GM19240 (cell line): ENCODE measurements at regions not wholly inside any gene's neighbourhood (a gene's known extent, or its start where the extent isn't known, plus 50 kb on each side); places are given as distances from the start of the nearest gene placed in this dataset.
"Not testable (repeated sequence)": the region's sequence is repeated elsewhere in the genome, so short reads cannot be mapped to it uniquely, and the experiment has no call there.

Experiments
- DNase-seq: peaks from one replicate; pipeline ENCODE4 v3.0.0; 2011; ENCODE audit warnings: low spot score; ENCODE audit not compliant: insufficient read length

DNA sequence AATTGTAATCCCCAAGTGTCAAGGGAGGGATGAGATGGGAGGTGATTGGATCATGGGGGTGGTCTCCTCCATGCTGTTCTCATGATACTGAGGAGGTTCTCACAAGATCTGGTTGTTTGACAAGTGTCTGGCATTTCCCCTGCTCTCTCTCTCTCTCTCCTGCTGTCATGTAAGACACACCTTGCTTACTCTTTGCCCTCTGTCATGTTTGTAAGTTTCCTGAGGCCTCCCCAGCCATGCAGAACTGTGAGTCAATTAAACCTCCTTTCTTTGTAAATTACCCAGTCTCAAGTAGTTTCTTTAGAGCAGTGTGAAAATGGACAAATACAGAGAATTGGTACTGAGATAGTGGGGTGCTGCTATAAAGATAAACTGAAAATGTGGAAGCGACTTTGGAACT, 207.9 kb downstream of the HINT1 start:
- DNase-seq, result no peak

DNA sequence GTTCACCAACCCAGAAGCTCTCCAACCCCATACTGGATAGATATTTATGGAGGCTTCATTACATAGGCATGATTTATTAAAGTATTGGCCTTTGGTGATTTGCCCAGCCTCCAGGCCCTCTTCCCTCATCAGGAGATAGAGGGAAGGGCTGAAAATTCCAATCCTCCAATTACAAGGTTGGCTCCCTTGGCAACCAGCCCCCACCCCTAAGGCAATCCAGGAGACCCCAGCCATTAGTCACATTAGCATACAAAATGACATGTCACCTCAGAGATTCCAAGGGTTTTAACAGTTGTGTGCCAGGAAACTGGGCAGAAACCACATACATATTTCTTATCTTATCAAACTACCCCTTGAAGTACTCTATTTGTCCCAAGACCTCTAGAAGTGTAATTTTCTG, 210.0 kb downstream of the HINT1 start:
- DNase-seq, result no peak

DNA sequence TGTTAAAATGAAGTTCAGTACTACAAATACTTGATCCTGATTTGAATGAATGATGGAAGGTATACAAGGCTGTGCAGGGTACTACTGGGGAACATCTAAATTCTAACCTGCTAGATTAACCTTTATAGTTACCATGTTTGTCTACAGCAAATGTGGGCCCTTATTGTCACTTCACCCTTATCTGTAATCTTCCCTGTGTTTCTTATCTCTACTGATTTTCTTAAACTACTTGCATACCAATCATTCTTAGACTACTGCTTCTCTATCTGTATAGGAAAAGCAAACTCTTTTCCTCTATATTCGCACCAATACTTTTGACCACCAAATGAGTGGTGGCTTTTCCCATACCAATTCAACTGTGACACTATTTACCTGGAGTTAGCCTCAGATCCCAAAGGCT, 210.7 kb downstream of the HINT1 start:
- no peak for DNase-seq

DNA sequence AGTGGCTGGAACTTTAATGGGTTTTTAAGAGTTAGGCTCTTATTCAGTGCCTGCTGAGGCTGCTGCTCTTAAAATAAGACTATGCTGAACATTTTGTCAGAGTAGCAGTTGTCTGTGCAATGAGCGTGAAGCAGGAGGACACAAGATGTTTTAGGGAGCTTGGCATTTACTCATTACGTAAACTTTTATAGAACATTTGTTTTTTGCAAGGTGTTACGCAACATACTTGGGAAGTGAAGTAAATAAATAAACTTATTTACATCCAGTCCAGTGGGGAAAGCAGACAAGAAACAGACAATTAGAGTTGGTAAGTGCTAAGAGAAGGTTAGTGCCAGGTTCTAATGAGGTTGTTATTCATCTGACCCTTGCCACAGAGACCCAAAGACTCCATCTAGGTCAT, 226.0 kb downstream of the HINT1 start:
- no peak for DNase-seq

DNA sequence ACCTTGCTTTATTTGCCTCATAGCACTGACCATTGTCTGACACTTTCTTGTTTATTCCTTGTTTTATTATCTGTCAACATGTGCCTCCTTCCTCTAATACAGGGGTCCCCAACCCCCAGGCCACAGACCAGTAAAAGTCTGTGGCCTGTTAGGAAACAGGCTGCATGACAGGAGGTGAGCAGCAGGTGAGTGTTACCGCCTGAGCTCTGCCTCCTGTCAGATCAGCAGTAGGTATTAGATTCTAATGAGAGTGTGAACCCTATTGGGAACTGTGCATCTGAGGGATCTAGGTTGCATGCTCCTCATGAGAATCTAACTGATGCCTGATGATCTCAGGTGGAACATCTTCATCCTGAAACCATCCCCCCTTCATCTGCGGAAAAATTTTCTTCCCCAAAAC, 228.0 kb downstream of the HINT1 start:
- no peak for DNase-seq

DNA sequence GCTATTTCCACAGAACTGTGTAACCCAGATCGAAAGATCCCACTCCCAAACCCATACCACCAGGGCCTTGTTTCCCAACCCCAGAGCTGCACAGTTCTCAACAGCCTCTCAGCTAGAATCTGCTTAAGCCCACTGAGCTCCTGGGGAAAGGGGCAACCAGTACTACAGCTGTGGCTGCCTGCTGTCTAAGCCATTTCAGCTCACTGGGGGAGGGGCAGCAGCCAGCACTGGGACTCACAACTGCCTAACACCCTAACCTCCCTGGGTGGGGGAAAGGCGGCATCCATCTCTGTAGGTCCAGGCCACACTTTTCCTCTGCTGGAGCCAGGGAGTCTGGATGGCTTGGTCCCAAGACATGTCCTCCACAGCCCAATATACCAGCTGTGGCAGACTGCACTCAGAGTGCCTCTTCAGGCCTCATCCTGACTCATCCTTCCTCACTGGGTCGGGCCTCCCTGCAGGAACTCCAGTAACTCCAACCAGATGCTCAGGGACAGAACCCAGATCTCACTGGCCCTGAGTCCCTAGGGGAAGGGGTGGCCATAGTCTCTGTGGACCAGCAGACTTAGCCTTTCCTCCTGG, 241.4 kb downstream of the HINT1 start:
- no peak for DNase-seq

DNA sequence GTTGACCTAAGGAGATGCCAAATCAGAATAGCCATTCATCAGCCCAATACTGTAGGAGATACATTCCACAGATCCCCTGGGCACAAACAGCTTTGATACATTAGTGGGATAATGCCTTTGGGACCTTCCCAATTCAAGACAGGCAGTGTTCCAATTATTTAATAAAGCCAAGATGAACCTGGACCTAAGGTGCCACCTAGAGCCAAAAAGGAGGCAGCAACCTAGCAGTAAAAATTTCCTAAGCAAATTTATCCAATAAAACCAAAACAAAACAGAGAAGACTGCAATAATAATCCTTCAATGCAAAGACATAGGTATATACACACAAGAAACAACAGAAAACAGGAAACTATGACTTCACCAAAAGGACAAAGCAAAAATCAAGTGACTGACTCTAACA, 253.0 kb downstream of the HINT1 start:
- DNase-seq, result no peak

DNA sequence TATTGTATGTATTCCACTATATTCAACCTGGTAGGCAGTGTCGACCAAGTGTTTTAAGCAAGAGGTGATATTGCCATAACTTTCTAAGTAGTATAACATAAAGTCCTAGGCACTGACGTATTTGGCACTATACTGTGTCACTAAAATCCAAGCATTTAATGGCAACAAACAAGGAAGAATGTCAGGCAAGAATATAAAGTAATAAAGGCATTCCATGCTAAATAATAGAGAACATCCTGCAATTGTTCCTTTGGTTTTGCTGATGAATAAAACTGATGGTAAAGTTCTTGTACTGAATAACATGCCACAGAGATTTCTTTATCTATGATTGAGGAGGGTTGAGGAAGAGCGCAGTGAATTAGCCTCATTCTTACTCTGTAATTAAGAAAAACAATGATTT, 256.9 kb downstream of the HINT1 start:
- no peak for DNase-seq

DNA sequence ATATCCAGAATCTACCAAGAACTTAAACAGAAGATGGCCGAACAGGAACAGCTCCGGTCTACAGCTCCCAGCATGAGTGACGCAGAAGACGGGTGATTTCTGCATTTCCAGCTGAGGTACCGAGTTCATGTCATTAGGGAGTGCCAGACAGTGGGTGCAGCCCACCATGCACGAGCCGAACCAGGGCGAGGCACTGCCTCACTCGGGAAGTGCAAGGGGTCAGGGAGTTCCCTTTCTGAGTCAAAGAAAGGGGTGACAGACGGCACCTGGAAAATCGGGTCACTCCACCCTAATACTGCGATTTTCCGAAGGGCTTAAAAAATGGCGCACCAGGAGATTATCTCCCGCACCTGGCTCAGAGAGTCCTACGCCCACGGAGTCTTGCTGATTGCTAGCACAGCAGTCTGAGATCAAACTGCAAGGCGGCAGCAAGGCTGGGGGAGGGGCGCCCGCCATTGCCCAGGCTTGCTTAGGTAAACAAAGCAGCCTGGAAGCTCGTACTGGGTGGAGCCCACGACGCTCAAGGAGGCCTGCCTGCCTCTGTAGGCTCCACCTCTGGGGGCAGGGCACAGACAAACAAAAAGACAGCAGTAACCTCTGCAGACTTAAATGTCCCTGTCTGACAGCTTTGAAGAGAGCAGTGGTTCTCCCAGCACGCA, 267.4 kb downstream of the HINT1 start:
- not testable (repeated sequence) for DNase-seq

DNA sequence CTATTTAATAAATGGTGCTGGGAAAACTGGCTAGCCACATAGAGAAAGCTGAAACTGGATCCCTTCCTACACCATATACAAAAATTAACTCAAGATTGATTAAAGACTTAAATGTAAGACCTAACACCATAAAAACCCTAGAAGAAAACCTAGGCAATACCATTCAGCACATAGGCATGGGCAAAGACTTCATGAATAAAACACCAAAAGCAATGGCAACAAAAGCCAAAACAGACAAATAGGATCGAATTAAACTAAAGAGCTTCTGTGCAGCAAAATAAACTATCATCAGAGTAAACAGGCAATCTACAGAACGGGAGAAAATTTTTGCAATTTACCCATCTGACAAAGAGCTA, 267.9 kb downstream of the HINT1 start:
- not testable (repeated sequence) for DNase-seq

DNA sequence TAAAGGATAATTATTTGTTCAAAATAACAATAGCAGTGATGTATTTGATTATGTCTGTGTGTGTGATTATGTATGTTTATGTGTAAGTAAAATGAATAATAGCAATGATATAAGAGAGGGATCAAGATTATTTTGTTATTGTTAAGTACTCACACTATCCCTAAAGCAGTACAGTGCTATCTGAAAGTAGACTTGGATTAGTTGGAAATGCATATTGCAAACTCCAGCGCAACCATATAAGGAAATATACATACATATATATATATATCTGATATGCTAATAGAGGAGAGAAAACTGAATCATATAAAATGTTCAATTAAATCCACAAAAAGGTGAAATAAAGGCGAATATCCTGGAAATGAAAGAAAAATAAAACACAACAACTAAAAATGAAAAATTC, 268.4 kb downstream of the HINT1 start:
- DNase-seq, result no peak

DNA sequence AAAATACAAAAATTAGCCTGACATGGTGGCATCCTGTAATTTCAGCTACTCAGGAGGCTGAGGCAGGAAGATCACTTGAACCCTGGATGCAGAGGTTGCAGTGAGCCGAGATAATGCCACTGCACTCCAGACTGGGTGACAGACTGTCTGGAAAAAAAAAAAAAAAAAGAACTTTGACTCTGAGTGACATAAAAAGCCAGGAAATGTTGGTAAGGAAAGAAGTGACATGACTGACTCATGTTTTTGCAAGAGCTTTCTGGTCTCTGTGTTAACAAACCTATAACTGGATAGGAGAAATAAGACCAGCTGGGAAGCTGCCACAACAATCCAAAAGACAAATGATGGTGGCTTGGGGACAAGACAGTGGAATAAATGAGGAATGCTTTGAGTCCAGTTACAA, 272.1 kb downstream of the HINT1 start:
- DNase-seq, result no peak

DNA sequence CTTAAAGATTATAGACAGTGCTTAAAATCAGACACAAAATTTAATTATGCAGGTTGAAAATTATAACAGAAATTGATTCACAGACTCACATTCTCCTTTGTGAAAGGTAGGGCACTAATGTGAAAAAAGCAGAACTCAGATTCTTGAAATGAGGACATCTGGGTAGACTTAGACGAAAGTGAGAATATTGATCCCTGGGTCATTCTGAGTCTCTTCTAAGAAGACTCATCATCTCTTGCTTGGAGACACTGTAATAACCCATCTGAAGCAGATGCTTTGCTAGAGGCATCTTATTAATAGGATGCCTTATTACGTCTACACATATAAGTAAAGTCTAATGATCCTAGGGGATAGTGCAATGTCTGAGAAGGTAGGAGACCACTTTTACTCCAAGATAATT, 274.4 kb downstream of the HINT1 start:
- no peak for DNase-seq

DNA sequence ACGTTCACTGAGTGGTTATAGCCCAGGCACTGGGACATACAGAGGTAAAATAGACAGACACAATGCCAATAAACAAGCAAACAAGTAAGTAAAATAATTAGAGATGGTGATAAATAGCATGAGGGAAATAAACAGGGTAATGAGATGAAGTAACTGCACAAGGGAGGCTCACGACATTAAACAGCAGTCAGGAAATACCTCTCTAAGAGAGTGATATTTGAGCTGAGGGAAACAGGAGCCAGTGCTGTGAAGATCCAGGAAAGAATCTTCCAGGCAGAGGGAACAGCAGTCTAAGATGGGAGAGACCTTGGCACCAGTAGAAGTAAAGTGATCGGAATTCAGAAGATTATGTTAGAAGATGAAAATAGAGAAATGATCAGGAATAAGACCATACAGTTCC, 279.4 kb downstream of the HINT1 start:
- no peak for DNase-seq

DNA sequence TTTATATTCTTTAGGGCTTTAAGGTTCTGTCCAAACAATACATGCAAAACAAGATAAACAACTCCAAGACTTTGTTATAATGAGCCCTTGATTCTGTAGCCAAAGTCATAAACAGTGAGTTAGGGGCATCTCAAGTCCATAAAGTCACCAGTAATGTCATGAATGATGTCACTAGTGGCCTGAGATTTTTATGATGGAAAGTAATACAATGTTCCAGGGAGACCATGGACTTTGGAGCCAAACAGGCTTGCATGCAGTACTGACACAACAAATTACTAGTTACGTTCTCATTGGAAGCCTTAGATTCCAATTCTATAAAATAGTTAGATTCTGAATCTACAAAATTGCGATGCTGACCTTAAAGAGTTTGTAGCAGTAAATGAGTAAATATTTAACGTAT, 280.0 kb downstream of the HINT1 start:
- DNase-seq, result no peak

DNA sequence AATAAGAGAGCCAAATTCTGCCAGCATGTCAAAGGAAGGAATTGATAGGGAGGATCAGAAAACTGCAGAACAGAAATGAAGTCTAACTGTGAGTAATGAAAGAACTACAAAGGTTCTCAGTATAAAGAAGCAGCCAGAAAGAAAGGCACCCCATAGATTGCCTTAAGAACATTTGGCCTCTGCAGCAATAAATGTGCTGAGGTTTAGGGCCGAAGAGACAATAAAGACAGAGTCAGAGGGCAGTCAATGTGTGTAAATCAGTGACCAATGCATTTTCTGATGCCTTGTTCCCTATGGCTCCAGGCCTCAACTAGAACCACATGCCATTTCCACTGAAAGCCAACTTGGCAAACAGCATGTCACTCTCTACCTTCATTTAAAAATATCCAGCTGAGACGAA, 281.0 kb downstream of the HINT1 start:
- DNase-seq, result no peak

DNA sequence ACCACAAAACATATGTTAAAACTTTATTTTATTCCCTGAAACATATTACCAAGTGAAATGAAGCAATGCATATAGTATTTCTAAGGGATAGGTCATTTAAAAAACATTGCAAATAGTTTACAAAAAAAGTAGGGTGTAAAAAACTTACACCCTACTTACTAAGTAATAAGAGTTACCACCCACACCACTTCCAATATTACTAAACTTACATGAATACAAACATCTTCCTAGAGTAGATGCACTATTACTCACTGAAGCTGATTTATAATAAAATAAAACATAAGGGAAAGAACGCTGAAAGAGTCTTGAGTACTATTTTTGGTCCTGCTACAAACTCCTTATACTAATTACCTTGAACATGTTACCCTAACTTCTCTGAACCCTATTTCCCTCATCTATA, 289.4 kb downstream of the HINT1 start:
- no peak for DNase-seq

DNA sequence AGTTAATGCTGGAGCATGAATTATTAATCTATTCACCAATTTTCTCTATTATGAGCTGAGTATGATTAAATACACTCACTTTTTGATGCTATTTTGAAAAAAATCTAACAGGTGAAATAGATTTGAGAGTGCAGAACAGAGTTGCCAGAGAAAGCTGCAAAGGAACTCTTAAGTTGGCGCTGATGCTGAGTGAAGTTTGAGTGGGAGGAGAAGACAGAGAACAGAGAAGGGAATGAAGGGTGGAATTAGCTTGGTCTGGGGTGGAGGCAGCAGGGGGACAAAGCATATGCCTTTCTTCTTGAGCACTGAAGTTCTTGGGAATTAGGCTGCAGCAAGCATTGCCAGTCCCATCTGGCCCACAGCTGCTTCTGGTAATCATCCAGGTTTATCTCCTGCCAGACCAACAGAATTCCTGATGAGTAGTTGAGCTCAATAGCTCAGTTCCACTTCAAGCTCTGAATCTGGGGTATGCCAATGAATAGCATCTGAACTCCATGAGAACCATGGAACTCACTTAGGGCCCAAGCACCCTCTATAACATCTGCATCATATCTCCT, 290.1 kb downstream of the HINT1 start:
- no peak for DNase-seq

DNA sequence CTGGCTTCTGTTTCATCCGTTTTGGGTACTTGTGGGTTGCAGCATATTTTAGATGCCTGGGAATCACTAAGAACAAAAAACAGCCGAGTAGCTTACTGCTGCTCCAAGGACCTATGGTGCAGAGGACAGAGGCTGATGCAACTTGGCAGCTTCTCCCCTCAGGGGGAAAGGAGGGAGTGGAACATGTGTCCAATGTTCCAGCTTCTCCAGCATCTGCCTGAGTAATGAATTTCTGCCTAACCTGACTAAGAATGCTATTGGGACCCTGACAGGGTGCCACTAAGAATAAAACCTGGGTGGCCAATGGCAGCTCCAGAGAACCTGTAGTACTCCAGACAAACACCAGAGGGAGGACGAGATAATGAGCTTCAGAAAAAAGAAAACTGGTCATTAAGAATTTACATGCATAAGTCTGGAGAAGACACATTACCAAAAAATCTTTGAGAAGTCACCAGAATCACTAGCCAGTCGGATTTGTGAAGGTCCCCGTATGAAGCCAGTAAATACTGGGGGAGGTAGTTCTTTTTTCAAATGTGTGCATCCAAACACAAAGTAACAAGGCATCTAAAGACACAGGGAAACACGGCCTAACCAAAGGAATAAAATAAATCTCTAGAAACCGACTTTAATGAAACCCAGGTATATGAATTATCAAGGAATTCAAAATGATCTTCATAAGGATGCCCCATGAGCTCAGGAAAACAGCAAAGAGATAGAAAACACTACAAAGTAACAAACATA, 293.5 kb downstream of the HINT1 start:
- peak; percentile 12 for DNase-seq

DNA sequence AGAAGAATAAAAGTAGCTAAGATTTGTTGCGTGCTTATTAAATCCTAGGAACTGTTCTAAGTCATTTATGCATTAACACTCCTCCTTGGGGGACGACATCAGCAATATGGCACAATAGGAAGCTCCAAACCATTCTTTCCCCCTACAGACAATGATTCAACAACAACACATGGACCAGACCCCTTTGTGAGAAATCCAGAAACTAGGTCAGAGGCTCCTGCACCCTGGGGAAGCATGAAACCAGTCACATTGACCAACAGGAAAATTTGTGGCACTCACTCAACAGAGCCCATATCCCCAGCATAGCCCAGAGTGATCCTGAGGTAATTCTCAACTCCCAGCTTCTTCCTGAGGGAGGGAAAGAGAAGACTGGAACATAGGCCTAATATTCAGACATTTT, 294.4 kb downstream of the HINT1 start:
- DNase-seq, result no peak

DNA sequence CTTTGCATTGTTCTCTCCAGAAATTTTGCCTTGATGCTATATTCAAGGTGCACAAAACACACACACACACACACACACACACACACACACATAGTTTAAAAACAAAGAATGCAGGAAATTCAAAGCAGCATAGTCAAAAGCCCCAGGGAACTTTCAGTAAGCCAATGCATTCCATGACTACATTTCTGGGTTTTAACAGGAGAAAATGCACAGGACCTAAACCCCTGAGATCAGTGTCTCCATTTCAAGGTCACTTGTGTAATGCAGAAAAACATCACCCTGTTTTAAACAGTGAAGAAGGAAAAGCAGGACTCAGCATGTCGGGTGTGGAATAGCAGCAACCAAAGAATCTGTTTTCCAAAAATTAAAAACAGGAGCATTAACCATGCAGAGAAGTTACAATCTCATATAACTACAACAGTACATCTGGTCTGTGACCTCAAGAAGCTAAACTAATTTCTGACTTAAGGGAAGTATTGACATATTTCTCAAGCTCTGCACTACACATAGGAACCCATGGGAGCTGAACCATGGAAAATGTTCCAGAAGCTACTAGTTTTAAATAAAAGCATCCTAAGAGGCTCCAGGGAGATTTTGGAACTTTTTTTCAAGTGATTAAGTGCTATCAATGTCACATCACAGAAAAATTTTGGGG, 296.7 kb downstream of the HINT1 start:
- DNase-seq, result no peak

DNA sequence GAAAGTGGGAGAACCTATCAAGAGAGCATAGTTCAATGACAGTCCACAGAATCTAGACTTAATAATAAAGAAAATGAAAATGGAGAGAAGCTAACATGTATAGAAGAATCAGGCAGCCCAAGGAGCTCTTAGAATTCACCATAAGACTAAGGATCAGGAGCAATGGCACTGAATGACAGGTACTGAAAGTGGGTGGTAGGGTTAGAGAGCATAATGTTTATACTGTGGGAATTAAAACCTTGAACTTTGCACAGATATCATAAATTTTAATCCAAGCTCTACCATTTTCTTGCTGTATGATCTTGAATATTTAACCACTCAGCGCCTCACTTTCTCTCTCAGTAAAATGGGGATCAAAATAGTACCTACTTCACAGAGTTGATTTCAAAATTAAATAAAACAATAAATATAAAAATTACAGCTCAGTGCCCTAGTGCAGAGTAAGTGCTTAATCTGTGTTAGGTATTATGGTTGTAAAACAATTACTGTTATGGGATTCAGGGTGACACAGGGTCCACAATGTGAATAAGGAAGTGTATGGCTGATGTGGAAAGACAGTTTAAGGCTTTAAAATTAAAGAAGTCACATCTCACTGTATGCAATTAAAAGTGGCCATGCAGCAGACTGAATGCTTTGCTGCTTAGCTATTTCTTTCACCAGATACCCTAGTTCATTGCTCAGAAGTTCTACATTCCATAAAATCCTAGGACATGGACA, 319.8 kb downstream of the HINT1 start:
- no peak for DNase-seq
